Loucy (cell line): ENCODE measurements at regions not wholly inside any gene's neighbourhood (a gene's known extent, or its start where the extent isn't known, plus 50 kb on each side); places are given as distances from the start of the nearest gene placed in this dataset.

Experiments
- H2AFZ ChIP-seq: fragments of 200-600 bp; sonication (generic); 2 replicates; pipeline ENCODE4 v1.6.0; 2016; ENCODE audit warnings: antibody characterized with exemption, mild to moderate bottlenecking, low read length, moderate library complexity
- H3F3A ChIP-seq: fragments of 200-600 bp; 2 replicates; pipeline ENCODE4 v1.6.0; 2016; ENCODE audit warnings: antibody characterized with exemption, low read depth, mild to moderate bottlenecking
- H3K27me3 ChIP-seq: fragments of 200-600 bp; sonication (generic); 2 replicates; pipeline ENCODE4 v1.6.1; 2014; ENCODE audit warnings: low read length, mild to moderate bottlenecking; ENCODE audit not compliant: insufficient read depth, poor library complexity, severe bottlenecking
- H3K36me3 ChIP-seq: fragments of 200-600 bp; sonication (generic); 2 replicates; pipeline ENCODE4 v1.6.1; 2016; ENCODE audit warnings: low read length; ENCODE audit not compliant: insufficient read depth
- H3K4me1 ChIP-seq: fragments of 200-600 bp; sonication (generic); 2 replicates; pipeline ENCODE4 v1.5.1; 2014; ENCODE audit warnings: low read length, mild to moderate bottlenecking; ENCODE audit not compliant: insufficient read depth, poor library complexity, severe bottlenecking
- H3K4me2 ChIP-seq: fragments of 200-600 bp; sonication (generic); 2 replicates; pipeline ENCODE4 v1.6.0; 2014; ENCODE audit warnings: antibody characterized with exemption, low read length, low read depth, mild to moderate bottlenecking; ENCODE audit not compliant: poor library complexity, severe bottlenecking
- H3K4me3 ChIP-seq: fragments of 200-600 bp; sonication (generic); 2 replicates; pipeline ENCODE4 v1.5.1; 2014; ENCODE audit warnings: low read length, mild to moderate bottlenecking, mixed read lengths; ENCODE audit not compliant: poor library complexity, severe bottlenecking
- H3K79me2 ChIP-seq: fragments of 200-600 bp; sonication (generic); 2 replicates; pipeline ENCODE4 v1.6.1; 2014; ENCODE audit warnings: low read length; ENCODE audit not compliant: insufficient read depth
- H3K9ac ChIP-seq: fragments of 200-600 bp; sonication (generic); 2 replicates; pipeline ENCODE4 v1.6.0; 2014; ENCODE audit warnings: mild to moderate bottlenecking, low read depth, low read length, moderate library complexity; ENCODE audit not compliant: poor library complexity, severe bottlenecking
- H3K9me2 ChIP-seq: fragments of 200-600 bp; sonication (generic); replicated peaks from 2 replicates; pipeline ENCODE4 v1.6.1; 2016; ENCODE audit warnings: low read depth, low read length, mixed read lengths
- H3K9me3 ChIP-seq: fragments of 200-600 bp; sonication (generic); 2 replicates; pipeline ENCODE4 v1.6.1; 2014; ENCODE audit warnings: mild to moderate bottlenecking, antibody characterized with exemption, low read length, low read depth; ENCODE audit not compliant: insufficient read depth
- H4K20me1 ChIP-seq: fragments of 200-600 bp; sonication (generic); 2 replicates; pipeline ENCODE4 v1.6.0; 2014; ENCODE audit warnings: antibody characterized with exemption, low read length, mild to moderate bottlenecking; ENCODE audit not compliant: insufficient read depth, poor library complexity, severe bottlenecking
- EZH2phosphoT487 ChIP-seq: fragments of 200-600 bp; IDR thresholded peaks from 2 replicates; pipeline ENCODE4 v1.6.1; 2018; ENCODE audit warnings: antibody characterized with exemption, mild to moderate bottlenecking, moderate library complexity, borderline replicate concordance
- TF ChIP-seq, protein P1 (sequence below): fragments of 200-600 bp; sonication (generic); conservative IDR thresholded peaks from 2 replicates; pipeline ENCODE4 v1.5.1; 2014; ENCODE audit warnings: mild to moderate bottlenecking, antibody characterized with exemption, low read length

DNA sequence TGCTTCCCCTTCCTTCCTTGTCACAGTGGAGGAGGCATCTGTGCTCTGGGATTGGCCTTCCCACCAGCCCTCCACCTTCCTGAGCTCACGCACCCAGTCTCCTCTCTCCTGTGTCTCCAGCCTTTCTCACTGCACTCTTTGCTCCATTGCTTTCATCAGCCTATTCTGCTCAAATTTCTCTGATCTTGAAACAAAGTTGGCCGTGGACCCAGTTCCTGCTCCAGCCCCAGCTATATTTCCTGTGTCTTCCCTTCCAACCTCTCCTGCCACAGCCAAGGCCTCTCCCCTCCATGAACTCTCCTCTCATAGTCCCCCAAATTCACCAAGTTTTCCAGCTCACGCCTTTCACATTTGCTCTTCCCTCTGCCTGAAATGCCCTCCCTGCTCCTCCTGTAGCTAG is 226.6 kb upstream of the AGAP1 start:
- H3K4me3 ChIP-seq: no peak overlapping the region
- no peaks in the 10 kb centered on the region for H3K4me1 ChIP-seq

DNA sequence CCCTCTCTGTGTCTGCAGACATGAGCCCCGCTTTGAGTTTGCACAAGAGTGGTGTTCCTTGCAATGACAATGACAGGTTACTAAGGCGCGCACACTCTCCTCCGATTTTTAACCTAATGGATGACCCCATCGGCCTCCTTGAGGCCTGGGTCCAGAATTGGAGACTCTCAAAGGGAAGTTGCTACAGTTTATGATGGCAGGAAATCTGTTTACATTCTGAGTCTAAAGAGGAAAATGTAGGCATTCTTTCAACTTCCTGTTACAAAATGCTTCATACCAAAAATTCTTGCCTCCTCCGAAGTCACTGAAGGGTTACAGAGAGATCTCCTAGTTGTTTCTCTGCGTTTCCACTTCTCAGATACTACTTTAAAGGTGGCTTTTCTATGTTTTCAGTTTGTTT is 225.3 kb upstream of the AGAP1 start:
- Histone ChIP-seq H3F3A (no peaks in the 10 kb centered on the region), H3K9me3 (no peaks in the 10 kb centered on the region), H3K79me2 (no peaks in the 10 kb centered on the region), H3K27me3 (peaks cover 74% of the 10 kb centered on the region), H2AFZ (no peak overlapping the region), H3K4me2 (no peak overlapping the region), H3K4me1 (no peaks in the 10 kb centered on the region), H4K20me1 (no peaks in the 10 kb centered on the region), H3K9ac (no peak overlapping the region), H3K4me3 (no peak overlapping the region), H3K9me2 (no peaks in the 10 kb centered on the region), H3K36me3 (no peaks in the 10 kb centered on the region)
- TF ChIP-seq EZH2phosphoT487: no peak
- TF ChIP-seq, protein P1, sequence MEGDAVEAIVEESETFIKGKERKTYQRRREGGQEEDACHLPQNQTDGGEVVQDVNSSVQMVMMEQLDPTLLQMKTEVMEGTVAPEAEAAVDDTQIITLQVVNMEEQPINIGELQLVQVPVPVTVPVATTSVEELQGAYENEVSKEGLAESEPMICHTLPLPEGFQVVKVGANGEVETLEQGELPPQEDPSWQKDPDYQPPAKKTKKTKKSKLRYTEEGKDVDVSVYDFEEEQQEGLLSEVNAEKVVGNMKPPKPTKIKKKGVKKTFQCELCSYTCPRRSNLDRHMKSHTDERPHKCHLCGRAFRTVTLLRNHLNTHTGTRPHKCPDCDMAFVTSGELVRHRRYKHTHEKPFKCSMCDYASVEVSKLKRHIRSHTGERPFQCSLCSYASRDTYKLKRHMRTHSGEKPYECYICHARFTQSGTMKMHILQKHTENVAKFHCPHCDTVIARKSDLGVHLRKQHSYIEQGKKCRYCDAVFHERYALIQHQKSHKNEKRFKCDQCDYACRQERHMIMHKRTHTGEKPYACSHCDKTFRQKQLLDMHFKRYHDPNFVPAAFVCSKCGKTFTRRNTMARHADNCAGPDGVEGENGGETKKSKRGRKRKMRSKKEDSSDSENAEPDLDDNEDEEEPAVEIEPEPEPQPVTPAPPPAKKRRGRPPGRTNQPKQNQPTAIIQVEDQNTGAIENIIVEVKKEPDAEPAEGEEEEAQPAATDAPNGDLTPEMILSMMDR: no peak

More for the DNA sequence above, 226.6 kb upstream of the AGAP1 start:
- H3K36me3 ChIP-seq: no peaks in the 10 kb centered on the region
- no peaks in the 10 kb centered on the region for H3K9me2 ChIP-seq
- no peak overlapping the region for H2AFZ ChIP-seq
- H3K9ac ChIP-seq: no peak overlapping the region
- no peaks in the 10 kb centered on the region for H3K79me2 ChIP-seq
- no peak overlapping the region for H3K4me2 ChIP-seq
- H3K27me3 ChIP-seq: peaks cover 80% of the 10 kb centered on the region
- TF ChIP-seq EZH2phosphoT487: no peak
- TF ChIP-seq, protein P1: no peak
- no peaks in the 10 kb centered on the region for H3F3A ChIP-seq
- H3K9me3 ChIP-seq: no peaks in the 10 kb centered on the region
- no peaks in the 10 kb centered on the region for H4K20me1 ChIP-seq

DNA sequence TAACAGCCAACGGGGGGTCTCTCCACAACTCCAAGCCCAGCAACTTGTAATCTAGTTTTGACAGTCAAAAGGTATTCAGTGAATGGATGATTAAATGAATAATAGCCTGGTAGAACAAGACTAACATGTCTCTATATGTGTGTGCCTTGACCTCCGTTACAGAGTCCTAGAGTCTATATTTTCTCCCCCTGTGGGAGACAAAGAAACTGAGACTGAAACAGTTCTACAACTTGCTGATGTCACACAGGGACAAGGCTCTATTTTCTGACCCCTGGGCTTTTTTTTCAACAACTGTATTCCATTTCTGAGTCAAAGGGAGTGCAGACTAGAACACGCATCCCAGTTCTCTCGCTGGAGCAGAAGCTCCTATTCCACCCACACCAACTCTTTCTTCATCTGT is 223.6 kb upstream of the AGAP1 start:
- Histone ChIP-seq H3K9me2 (no peaks in the 10 kb centered on the region), H3K79me2 (no peaks in the 10 kb centered on the region), H3K4me3 (no peak overlapping the region), H2AFZ (no peak overlapping the region), H3K4me2 (no peak overlapping the region), H3K9me3 (no peaks in the 10 kb centered on the region; the same call in 1 of the 2 replicates), H3K9ac (no peak overlapping the region), H4K20me1 (no peaks in the 10 kb centered on the region), H3F3A (no peaks in the 10 kb centered on the region), H3K36me3 (no peaks in the 10 kb centered on the region), H3K27me3 (peaks cover 78% of the 10 kb centered on the region), H3K4me1 (no peaks in the 10 kb centered on the region)
- no peak for TF ChIP-seq EZH2phosphoT487
- TF ChIP-seq, protein P1: no peak
